HepG2 (cell line): ENCODE measurements at regions not wholly inside any gene's neighbourhood (a gene's known extent, or its start where the extent isn't known, plus 50 kb on each side); places are given as distances from the start of the nearest gene placed in this dataset.
"Not testable (repeated sequence)": the region's sequence is repeated elsewhere in the genome, so short reads cannot be mapped to it uniquely, and the experiment has no call there.

Experiments used
- ATAC-seq: fragments of 200-7000 bp; cut with Tn5 transposase; 3 replicates; pipeline ENCODE4 v1.9.1; 2020; ENCODE audit warnings: mild to moderate bottlenecking, moderate library complexity
- BruUV-seq: library from RNA; stranded (reverse); fragments of 400-500 nt; replicated peaks from 2 replicates; lab custom pipeline; 2021; lab: Mats Ljungman, UMichigan
- CTCF ChIA-PET: fragments of 300-600 bp; formaldehyde crosslinking; extraction: SDS; loops from one replicate; lab custom pipeline; 2021; ENCODE audit warnings: low total read pairs, inconsistent platforms, low intra/inter-chr PET ratio; lab: Yijun Ruan, JAX
- POLR2A ChIA-PET: fragments of 350-600 bp; sonication (Branson Sonifier 250); formaldehyde crosslinking; loops from one replicate; lab custom pipeline; 2020; ENCODE audit warnings: antibody characterized with exemption, inconsistent platforms; lab: Yijun Ruan, JAX
- DNase-seq: peaks from one replicate; pipeline ENCODE4 v3.0.0-alpha.2; 2015; ENCODE audit warnings: low spot score
- FAIRE-seq: peaks from 3 replicates; lab custom pipeline; 2011; peaks lifted over from hg19 to GRCh38; lab: Jason Lieb, UNC
- H2AFZ ChIP-seq: one replicate; pipeline ENCODE4 v1.6.1; 2011; ENCODE audit warnings: low read length, inconsistent platforms
- H3K27ac ChIP-seq: fragments of 300-600 bp; 3 replicates; pipeline ENCODE4 v1.8.0; 2011; ENCODE audit warnings: mixed run types, mild to moderate bottlenecking, mixed read lengths, low read length, inconsistent platforms; ENCODE audit not compliant: insufficient read depth; ENCODE audit errors: extremely low read length
- H3K27me3 ChIP-seq, 2 experiments: fragments of 200-600 bp in 1 of 2; 2 replicates in 1 of 2; 3 replicates in 1 of 2; pipeline versions ENCODE4 v1.6.0 to v1.8.0; 2011; ENCODE audit warnings: low read length in 2 of 2, mild to moderate bottlenecking in 2 of 2, moderate library complexity in 2 of 2, inconsistent platforms in 1 of 2; ENCODE audit not compliant: insufficient read depth in 2 of 2, control insufficient read depth in 1 of 2
- H3K36me3 ChIP-seq, 2 experiments: fragments of 200-600 bp in 1 of 2; replicated peaks in 1 of 2; 2 replicates in 1 of 2; 3 replicates in 1 of 2; pipeline versions ENCODE4 v1.5.1 to v1.8.0; 2011; ENCODE audit warnings: low read length in 2 of 2, inconsistent platforms in 1 of 2; ENCODE audit not compliant: insufficient read depth in 2 of 2, control insufficient read depth in 1 of 2
- H3K4me1 ChIP-seq: 2 replicates; pipeline ENCODE4 v1.5.1; 2012; ENCODE audit warnings: low read length, inconsistent platforms; ENCODE audit not compliant: insufficient read depth
- H3K4me2 ChIP-seq: 2 replicates; pipeline ENCODE4 v1.6.0; 2011; ENCODE audit warnings: low read depth, low read length, inconsistent platforms
- H3K4me3 ChIP-seq, 3 experiments: fragments of 200-600 bp in 1 of 3; sonication (generic), shearing (Covaris generic) in 1 of 3; replicated peaks in 1 of 3; 2 replicates each; pipeline ENCODE4 v1.5.1; 2011 to 2016; ENCODE audit warnings: low read length in 3 of 3, inconsistent platforms in 2 of 3, low read depth in 2 of 3, mild to moderate bottlenecking in 2 of 3, control low read depth in 1 of 3, mixed read lengths in 1 of 3; ENCODE audit not compliant: insufficient read depth in 1 of 3
- H3K79me2 ChIP-seq: one replicate; pipeline ENCODE4 v1.6.1; 2011; ENCODE audit warnings: low read length, inconsistent platforms; ENCODE audit not compliant: insufficient read depth
- H3K9ac ChIP-seq: 2 replicates; pipeline ENCODE4 v1.6.0; 2011; ENCODE audit warnings: mild to moderate bottlenecking, low read depth, low read length, inconsistent platforms; ENCODE audit not compliant: insufficient read depth
- H3K9me3 ChIP-seq: 2 replicates; pipeline ENCODE4 v1.5.1; 2012; ENCODE audit warnings: mild to moderate bottlenecking, low read length
- H4K20me1 ChIP-seq: 2 replicates; pipeline ENCODE4 v1.6.0; 2011; ENCODE audit warnings: inconsistent platforms, mild to moderate bottlenecking, low read length, moderate library complexity; ENCODE audit not compliant: insufficient read depth
- USF2 ChIP-seq, 2 experiments: sonication (generic) in 1 of 2; formaldehyde crosslinking in 1 of 2; IDR thresholded peaks; 2 replicates each; pipeline versions ENCODE4 v1.5.1 to v1.6.1; 2011 to 2020; ENCODE audit warnings: borderline replicate concordance in 1 of 2, low read depth in 1 of 2, low read length in 1 of 2, mild to moderate bottlenecking in 1 of 2, missing genetic modification reagents in 1 of 2, moderate library complexity in 1 of 2
- ZFP1 ChIP-seq: IDR thresholded peaks from 2 replicates; pipeline ENCODE4 v1.6.1; 2016
- ZNF20 ChIP-seq: sonication (generic); formaldehyde crosslinking; IDR thresholded peaks from 2 replicates; pipeline ENCODE4 v1.4.0; 2020; ENCODE audit warnings: mild to moderate bottlenecking, moderate library complexity, missing genetic modification reagents
- ZNF629 ChIP-seq: sonication (generic); formaldehyde crosslinking; conservative IDR thresholded peaks from 2 replicates; pipeline ENCODE4 v1.5.0; 2020; ENCODE audit warnings: missing genetic modification reagents
- WGBS: methylation state at CpG from one replicate; pipeline ENCODE4 v1.1.6; 2017; ENCODE audit warnings: low lambda C conversion rate; 5-methylcytosine and 5-hydroxymethylcytosine counted together
- in situ Hi-C: cut with HindIII; loops from 2 replicates; pipeline ENCODE4 v1.10.0; 2017; ENCODE audit warnings: low pct_unique_long_range_greater_than_20kb; ENCODE audit not compliant: extremely low pct_ligation_motif_present
- intact Hi-C: fragments of 100-400 bp; cut with micrococcal nuclease; formaldehyde crosslinking; loops from one replicate; pipeline ENCODE4 v1.10.0; 2022; ENCODE audit not compliant: unreplicated experiment

DNA sequence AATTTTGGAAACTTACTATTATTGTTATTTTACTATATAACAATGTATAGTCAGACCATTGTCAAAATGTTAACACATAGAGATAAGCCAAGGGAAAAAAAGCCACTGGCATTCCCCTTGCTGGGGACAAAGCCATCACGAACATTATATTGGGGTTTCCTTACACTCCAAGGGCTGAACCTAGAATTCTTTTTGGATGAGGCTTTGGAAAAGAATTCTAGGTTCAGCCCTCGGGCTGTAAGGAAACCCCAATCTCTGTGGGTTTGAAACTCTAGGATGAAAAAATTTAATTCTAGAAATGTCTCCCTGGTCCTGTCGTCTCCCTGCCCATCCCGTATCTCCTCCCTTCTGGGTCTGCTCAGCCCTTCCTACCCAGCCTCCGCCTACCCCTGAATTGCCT is 67.0 kb upstream of the SMAD6 start (continued):
- no peak for TF ChIP-seq ZNF20 (CRISPR knock-in tag)

- peaks cover 0 to 3% of the 10 kb centered on the region in 2 experiments; a peak in 1 of 5 replicates for H3K27me3 ChIP-seq
- TF ChIP-seq USF2 (IDR thresholded peaks at IDR 0.05; ENCODE audit: low read depth, low read length) = no peak
- TF ChIP-seq USF2 (CRISPR knock-in tag; IDR thresholded peaks at IDR 0.05; ENCODE audit: borderline replicate concordance) = no peak
- no peak for TF ChIP-seq ZFP1 (CRISPR knock-in tag)
- peak; percentile 33; the same call in 1 of the 2 replicates for TF ChIP-seq ZNF629 (CRISPR knock-in tag)
- TF ChIP-seq, all 625 proteins: peak for 1
- Histone ChIP-seq H2AFZ (no peak overlapping the region), H3K4me2 (no peak overlapping the region), H3K4me1 (no peaks in the 10 kb centered on the region), H3K9me3 (no peaks in the 10 kb centered on the region), H3K4me3 (no peak overlapping the region), H3K36me3 (no peaks in the 10 kb centered on the region), H3K27ac (no peak overlapping the region), H3K9ac (no peak overlapping the region), H4K20me1 (no peaks in the 10 kb centered on the region), H3K79me2 (no peaks in the 10 kb centered on the region)
- CTCF ChIA-PET = no interaction called here
- ATAC-seq (no peak), DNase-seq (no peak), FAIRE-seq (no peak)
- POLR2A ChIA-PET = no interaction called here
- BruUV-seq = no TSS peak
- WGBS = 89% methylated on average over 3 of the region's 4 CpGs
- in situ Hi-C loops = no loop called here
- intact Hi-C loops = no loop called here
These were observed 66.2 kb upstream of the SMAD6 start for GRCh38 chr15:66635817-66636216.

GRCh38 chr15:66637044-66637443 is 65.0 kb upstream of the SMAD6 start:
- intact Hi-C loops, FAIRE-seq, H4K20me1 ChIP-seq, CTCF ChIA-PET, H3K9ac ChIP-seq, H3K4me3 ChIP-seq, H3K27me3 ChIP-seq, POLR2A ChIA-PET, in situ Hi-C loops, H3K27ac ChIP-seq, H3K79me2 ChIP-seq, BruUV-seq, H3K4me2 ChIP-seq, H3K4me1 ChIP-seq, H3K9me3 ChIP-seq, ATAC-seq, H3K36me3 ChIP-seq, H2AFZ ChIP-seq, DNase-seq: not testable (repeated sequence)
- WGBS = 77% methylated on average over 8 of the region's 9 CpGs
